ENCODE measurements at regions not wholly inside any gene's neighbourhood (a gene's known extent, or its start where the extent isn't known, plus 50 kb on each side); places are given as distances from the start of the nearest gene placed in this dataset.

GRCh38 chr2:15820257-15820566 is 120.1 kb upstream of the MYCN start:
- no peak for TF ChIP-seq CTCF (IDR thresholded peaks at IDR 0.05; ENCODE audit: low read length)
- no peak for TF ChIP-seq EZH2 (optimal IDR thresholded peaks at IDR 0.05; ENCODE audit: low read depth, low read length)
- no peak for TF ChIP-seq EZH2phosphoT487 (IDR thresholded peaks at IDR 0.05; ENCODE audit: low read length)
